KMS-11 (cell line): ENCODE measurements at regions not wholly inside any gene's neighbourhood (a gene's known extent, or its start where the extent isn't known, plus 50 kb on each side); places are given as distances from the start of the nearest gene placed in this dataset.

Experiments used
- H2AFZ ChIP-seq: fragments of 200-600 bp; sonication (generic); 2 replicates; pipeline ENCODE4 v1.6.1; 2016; ENCODE audit warnings: antibody characterized with exemption, mixed run types, low read depth
- H3K27ac ChIP-seq: fragments of 200-600 bp; sonication (generic); 2 replicates; pipeline ENCODE4 v1.6.1; 2016; ENCODE audit warnings: mild to moderate bottlenecking, mixed run types
- H3K27me3 ChIP-seq: fragments of 200-600 bp; sonication (generic); 2 replicates; pipeline ENCODE4 v1.6.1; 2017; ENCODE audit warnings: mild to moderate bottlenecking, low read depth, mixed run types, moderate library complexity; ENCODE audit not compliant: insufficient read depth
- H3K36me3 ChIP-seq: fragments of 200-600 bp; sonication (generic); 2 replicates; pipeline ENCODE4 v1.6.1; 2017; ENCODE audit warnings: mild to moderate bottlenecking, mixed run types; ENCODE audit not compliant: insufficient read depth
- H3K4me1 ChIP-seq: fragments of 200-600 bp; sonication (generic); 2 replicates; pipeline ENCODE4 v1.6.1; 2016; ENCODE audit warnings: mild to moderate bottlenecking, low read depth, mixed run types; ENCODE audit not compliant: poor library complexity, severe bottlenecking
- H3K4me2 ChIP-seq: fragments of 200-600 bp; sonication (generic); 2 replicates; pipeline ENCODE4 v1.7.0; 2016; ENCODE audit warnings: mild to moderate bottlenecking, mixed run types
- H3K4me3 ChIP-seq: fragments of 200-600 bp; sonication (generic); IDR thresholded peaks from 2 replicates; pipeline ENCODE4 v1.6.1; 2017; ENCODE audit warnings: low read depth, low read length, mixed read lengths; ENCODE audit not compliant: insufficient read depth
- H3K79me2 ChIP-seq: fragments of 200-600 bp; sonication (generic); 2 replicates; pipeline ENCODE4 v1.6.1; 2016; ENCODE audit warnings: low read depth, mixed run types; ENCODE audit not compliant: insufficient read depth
- H3K9ac ChIP-seq: fragments of 200-600 bp; sonication (generic); 2 replicates; pipeline ENCODE4 v1.6.1; 2016; ENCODE audit warnings: mild to moderate bottlenecking, mixed run types
- H4K20me1 ChIP-seq: fragments of 200-600 bp; sonication (generic); 2 replicates; pipeline ENCODE4 v1.6.1; 2016; ENCODE audit warnings: mild to moderate bottlenecking, mixed run types; ENCODE audit not compliant: insufficient read depth
- CTCF ChIP-seq: fragments of 200-600 bp; sonication (generic); conservative IDR thresholded peaks from 2 replicates; pipeline ENCODE4 v1.6.1; 2017; ENCODE audit warnings: low read depth, mild to moderate bottlenecking, antibody characterized with exemption, low read length, moderate library complexity, mixed read lengths

- no peak for TF ChIP-seq CTCF
- Histone ChIP-seq H3K4me3 (no peak overlapping the region), H3K4me1 (no peaks in the 10 kb centered on the region), H3K27ac (no peak overlapping the region), H3K9ac (no peak overlapping the region), H3K79me2 (no peaks in the 10 kb centered on the region), H3K4me2 (no peak overlapping the region), H3K36me3 (no peaks in the 10 kb centered on the region), H2AFZ (no peak overlapping the region), H4K20me1 (no peaks in the 10 kb centered on the region), H3K27me3 (no peaks in the 10 kb centered on the region)
Observed at GRCh38 chrX:138294951-138295350, 416.6 kb downstream of the FGF13 start.

GRCh38 chrX:138298268-138298667 lies 413.2 kb downstream of the FGF13 start:
- no peaks in the 10 kb centered on the region for H3K36me3 ChIP-seq
- no peaks in the 10 kb centered on the region for H3K27me3 ChIP-seq
- H3K79me2 ChIP-seq: no peaks in the 10 kb centered on the region
- H2AFZ ChIP-seq: no peak overlapping the region
- no peak for TF ChIP-seq CTCF
- H3K27ac ChIP-seq: no peak overlapping the region
- H4K20me1 ChIP-seq: no peaks in the 10 kb centered on the region
- no peak overlapping the region for H3K4me2 ChIP-seq
- no peaks in the 10 kb centered on the region for H3K4me1 ChIP-seq
- no peak overlapping the region for H3K9ac ChIP-seq
- H3K4me3 ChIP-seq: no peak overlapping the region

DNA sequence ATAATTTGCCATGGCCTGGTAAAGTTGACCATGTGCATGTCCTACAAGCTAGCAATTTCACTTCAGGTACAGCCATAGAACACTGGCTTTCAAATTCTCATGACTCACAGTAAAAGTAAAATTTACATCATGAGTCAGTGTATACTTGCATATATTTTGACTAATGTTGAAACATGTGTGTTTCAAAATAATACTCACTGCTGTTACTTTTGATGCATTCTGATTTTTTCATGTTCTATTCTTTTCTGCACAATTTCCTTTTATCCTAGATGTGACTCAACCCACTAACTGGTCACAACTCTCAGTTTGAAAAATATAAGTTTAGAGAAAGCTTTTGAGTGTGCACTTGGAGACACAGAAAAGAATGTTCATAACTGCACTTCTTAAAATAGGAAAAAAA lies 365.7 kb downstream of the FGF13 start:
- Histone ChIP-seq H3K27me3 (no peaks in the 10 kb centered on the region), H3K36me3 (no peaks in the 10 kb centered on the region)

DNA sequence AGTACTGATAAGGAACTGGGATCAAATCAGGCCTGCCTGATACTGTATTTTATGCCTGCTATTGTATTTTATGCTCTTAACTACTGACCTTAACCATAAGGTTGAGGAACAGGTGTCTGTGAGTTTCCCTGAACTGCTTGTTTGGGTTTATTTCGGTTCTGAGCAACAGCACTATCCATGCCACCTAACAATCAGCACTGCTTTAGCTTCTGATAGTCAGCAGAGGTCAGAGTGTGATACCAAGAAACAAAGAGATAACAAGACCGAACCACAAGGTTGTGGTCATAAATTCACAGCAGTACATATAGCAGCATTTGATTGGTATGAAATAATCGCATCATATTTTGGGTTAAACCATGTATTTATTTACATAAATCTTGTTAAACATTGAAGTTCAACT lies 362.2 kb downstream of the FGF13 start:
- no peak for TF ChIP-seq CTCF
- no peak overlapping the region for H3K27ac ChIP-seq
- H3K9ac ChIP-seq: no peak overlapping the region
- no peak overlapping the region for H2AFZ ChIP-seq
- no peaks in the 10 kb centered on the region for H3K4me1 ChIP-seq
- H3K27me3 ChIP-seq: no peaks in the 10 kb centered on the region
- no peak overlapping the region for H3K4me3 ChIP-seq
- no peaks in the 10 kb centered on the region for H4K20me1 ChIP-seq
- H3K79me2 ChIP-seq: no peaks in the 10 kb centered on the region
- no peak overlapping the region for H3K4me2 ChIP-seq
- no peaks in the 10 kb centered on the region for H3K36me3 ChIP-seq

More for the DNA sequence above, 365.7 kb downstream of the FGF13 start:
- TF ChIP-seq CTCF: no peak
- Histone ChIP-seq H2AFZ (no peak overlapping the region), H3K4me3 (no peak overlapping the region), H3K9ac (no peak overlapping the region), H3K79me2 (no peaks in the 10 kb centered on the region), H3K4me2 (no peak overlapping the region), H3K4me1 (no peaks in the 10 kb centered on the region), H3K27ac (no peak overlapping the region), H4K20me1 (no peaks in the 10 kb centered on the region)

- Histone ChIP-seq H3K4me2 (no peak overlapping the region), H2AFZ (no peak overlapping the region), H3K4me1 (no peaks in the 10 kb centered on the region), H3K27ac (no peak overlapping the region), H3K27me3 (no peaks in the 10 kb centered on the region), H3K9ac (no peak overlapping the region), H4K20me1 (no peaks in the 10 kb centered on the region), H3K79me2 (no peaks in the 10 kb centered on the region), H3K4me3 (no peak overlapping the region), H3K36me3 (no peaks in the 10 kb centered on the region)
- TF ChIP-seq CTCF: no peak
Observed at GRCh38 chrX:138378876-138379275, 332.6 kb downstream of the FGF13 start.
